HG03045 (cell line): ENCODE measurements at regions not wholly inside any gene's neighbourhood (a gene's known extent, or its start where the extent isn't known, plus 50 kb on each side); places are given as distances from the start of the nearest gene placed in this dataset.
A peak's percentile ranks its signal among the peaks of the same experiment; 100 is the strongest.
"Not testable (repeated sequence)": the region's sequence is repeated elsewhere in the genome, so short reads cannot be mapped to it uniquely, and the experiment has no call there.

Experiments used
- ATAC-seq: cut with Tn5 transposase; IDR thresholded peaks from one replicate; pipeline ENCODE4 v1.9.1; 2021; ENCODE audit warnings: mild to moderate bottlenecking, moderate library complexity; ENCODE audit not compliant: unreplicated experiment

DNA sequence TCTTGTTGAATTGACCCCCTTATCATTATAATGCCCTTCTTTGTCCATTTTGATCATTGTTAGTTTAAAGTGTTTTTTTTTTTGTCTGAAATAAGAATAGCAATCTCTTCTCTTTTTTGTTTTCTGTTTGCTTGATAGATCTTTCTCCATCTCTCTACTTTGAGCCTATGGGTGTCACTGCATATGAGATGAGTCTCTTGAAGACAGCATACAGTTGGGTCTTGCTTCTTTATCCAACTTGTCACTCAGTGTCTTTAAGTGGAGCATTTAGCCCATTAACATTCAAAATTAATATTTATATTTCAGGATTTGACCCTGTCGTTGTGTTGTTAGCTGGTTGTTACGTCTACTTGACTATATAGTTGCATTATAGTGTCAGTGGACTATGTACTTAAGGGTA lies 135.4 kb downstream of the HMHB1 start:
- no peak for ATAC-seq

DNA sequence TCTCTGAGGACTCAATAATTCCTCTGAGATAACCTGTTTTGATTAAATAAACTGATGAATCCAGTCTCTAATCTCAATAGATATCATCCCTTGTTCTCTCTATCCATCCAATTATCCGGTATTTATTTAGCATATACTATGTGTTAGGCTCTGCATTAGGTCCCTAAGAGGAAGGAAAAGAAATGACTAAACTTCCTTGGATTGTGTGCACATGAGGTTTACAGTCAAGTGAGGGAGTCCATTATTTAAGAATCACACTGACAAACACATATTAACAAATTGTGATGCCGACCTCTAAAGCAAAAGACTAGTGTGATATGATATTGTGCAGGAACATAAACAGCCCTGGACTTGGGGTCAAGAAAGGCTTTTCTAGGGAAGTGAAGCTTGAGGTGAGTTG lies 140.8 kb downstream of the HMHB1 start:
- no peak for ATAC-seq

GRCh38 chr5:143953851-143954250 lies 141.9 kb downstream of the HMHB1 start:
- ATAC-seq, result no peak

DNA sequence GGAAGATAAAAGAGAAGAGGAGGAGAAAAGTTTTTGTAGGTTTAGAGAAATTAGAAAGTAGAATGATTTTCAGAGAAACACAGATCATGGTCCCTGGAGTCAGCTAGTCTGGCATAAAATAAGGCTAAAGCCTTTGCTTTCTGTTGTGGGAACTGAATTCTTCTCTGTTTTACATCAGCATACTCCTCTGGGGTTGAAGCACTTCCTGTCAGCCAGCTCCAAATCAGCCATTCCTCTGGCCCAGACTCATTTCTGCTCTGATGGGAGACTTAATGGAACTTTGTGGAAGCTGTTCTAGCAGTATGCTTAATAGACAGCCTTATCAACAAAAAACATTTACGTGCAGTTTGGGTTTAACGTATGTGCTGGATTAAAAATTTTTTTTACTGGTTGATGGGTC lies 143.2 kb downstream of the HMHB1 start:
- no peak for ATAC-seq

- no peak for ATAC-seq
These were observed 145.5 kb downstream of the HMHB1 start for GRCh38 chr5:143957455-143957854.

GRCh38 chr5:143962201-143962600 lies 150.2 kb downstream of the HMHB1 start:
- ATAC-seq, result no peak

- ATAC-seq, result no peak
These were observed 153.0 kb downstream of the HMHB1 start for GRCh38 chr5:143964919-143965318.

- ATAC-seq, result no peak
These were observed 154.3 kb downstream of the HMHB1 start for GRCh38 chr5:143966280-143966679.

- ATAC-seq, result no peak
These were observed 156.3 kb downstream of the HMHB1 start for GRCh38 chr5:143968071-143968878.

- no peak for ATAC-seq
These were observed 158.2 kb downstream of the HMHB1 start for GRCh38 chr5:143970159-143970558.

- ATAC-seq, result no peak
These were observed 160.1 kb downstream of the HMHB1 start for GRCh38 chr5:143972068-143972467.

DNA sequence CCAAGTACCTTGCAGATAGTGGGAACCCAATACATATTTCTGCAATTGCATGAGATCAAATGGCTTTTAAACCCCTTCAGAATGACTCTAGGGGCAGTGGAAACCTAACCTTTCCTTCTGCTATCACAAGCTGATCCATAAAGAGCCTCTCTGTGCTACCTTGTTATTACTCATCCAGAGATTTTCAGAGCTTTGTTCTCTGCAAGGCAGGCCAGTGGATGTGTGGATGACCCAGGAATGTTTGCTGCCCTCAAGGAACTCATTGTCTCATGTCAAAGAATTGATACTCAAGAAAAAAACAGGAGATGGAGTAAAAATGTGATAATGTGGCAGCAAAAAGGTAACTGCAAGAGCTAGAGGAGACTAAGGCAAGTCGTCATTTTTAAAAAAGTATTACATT lies 164.1 kb downstream of the HMHB1 start:
- no peak for ATAC-seq

DNA sequence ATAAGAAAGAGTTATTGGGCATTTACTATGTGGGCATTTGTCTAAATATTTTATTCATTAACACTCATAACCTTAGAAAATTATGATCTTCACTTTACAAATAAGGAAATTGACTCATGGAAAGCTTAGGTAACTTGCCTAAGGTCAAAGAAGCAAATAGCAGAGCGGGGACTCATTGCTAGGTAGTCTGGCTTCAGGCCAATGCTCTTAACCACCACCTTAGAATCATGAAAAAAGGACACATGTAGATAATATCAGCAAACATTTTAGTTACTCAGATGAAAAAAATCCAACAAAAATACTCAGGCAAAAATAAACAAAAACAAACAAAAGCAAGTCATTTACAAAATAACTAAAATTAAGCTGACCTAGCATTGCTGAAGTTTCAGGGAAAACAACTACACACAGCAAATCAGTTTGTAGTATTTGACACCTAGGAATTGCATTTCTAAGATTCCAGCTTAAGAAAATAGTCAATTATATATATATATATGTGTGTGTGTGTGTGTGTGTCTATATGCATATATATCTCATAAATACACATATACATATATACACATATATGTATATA lies 166.0 kb downstream of the HMHB1 start:
- ATAC-seq, result no peak

DNA sequence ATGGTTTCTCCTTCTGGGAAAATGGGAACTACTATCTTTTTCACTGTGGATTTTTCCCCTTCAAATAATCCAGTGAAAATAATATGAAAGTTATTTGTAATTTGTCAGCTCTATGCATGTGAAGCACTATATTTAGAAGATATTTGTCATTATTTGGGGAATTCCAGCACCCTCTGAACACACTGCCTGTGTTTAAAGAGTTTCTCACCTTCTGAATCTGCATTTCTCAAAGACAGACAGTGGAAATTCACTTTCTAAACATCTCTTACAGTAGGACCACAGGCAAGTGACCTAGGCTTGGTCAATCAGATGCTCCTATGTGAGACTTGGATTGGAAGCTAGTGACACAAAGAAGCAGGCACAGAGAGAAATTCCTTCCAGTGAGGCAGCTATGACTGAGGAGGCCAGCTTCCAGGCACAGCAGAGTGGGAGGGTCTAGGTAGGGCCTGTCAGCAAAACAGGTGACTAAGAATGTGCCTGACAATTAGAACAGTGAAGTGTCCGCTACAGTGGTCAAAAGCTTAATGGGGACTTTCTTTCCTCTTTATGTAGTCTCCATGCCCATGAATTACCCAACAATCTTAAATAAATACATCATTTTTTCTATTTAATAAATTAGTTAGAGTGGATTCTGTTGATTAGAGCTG lies 167.2 kb downstream of the HMHB1 start:
- peak; percentile 83 for ATAC-seq

- no peak for ATAC-seq
These were observed 168.5 kb downstream of the HMHB1 start for GRCh38 chr5:143980506-143980905.

GRCh38 chr5:143982957-143983356 lies 171.0 kb downstream of the HMHB1 start:
- ATAC-seq, result not testable (repeated sequence)

GRCh38 chr5:143985832-143986515 lies 174.0 kb downstream of the HMHB1 start:
- no peak for ATAC-seq

DNA sequence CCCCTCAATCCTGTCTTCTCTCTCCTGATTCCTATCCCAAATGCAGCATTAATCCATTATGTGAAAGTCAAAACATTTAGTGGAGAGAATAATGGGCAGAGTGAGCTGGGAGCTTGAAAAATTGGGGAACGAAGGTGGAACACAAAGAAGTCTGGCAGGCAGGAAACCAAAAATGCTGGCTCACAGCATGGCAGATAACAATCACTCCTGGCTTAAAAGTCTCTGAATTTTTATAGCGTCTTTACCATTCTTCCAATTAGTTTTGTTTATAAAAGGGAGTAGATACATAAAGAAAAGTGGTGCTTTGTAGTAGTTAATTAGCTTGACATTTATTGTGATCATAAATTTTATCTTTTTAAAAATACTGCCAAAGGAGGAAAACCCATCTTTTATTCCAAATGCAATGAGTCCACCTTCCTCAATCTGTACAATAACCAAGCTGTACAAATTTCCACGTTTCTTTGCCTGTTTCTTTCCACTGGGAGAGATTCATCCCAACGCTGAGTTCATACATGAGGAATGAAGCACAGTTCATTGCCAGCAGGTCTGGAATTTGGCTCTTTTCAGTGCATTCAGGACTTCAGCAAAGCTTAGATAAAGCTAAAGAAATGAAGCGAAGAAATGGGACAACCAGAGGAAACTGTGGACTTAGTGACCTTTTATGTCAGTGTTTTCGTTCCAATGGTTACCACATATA lies 174.7 kb downstream of the HMHB1 start:
- no peak for ATAC-seq

GRCh38 chr5:143987264-143987663 lies 175.3 kb downstream of the HMHB1 start:
- no peak for ATAC-seq

- no peak for ATAC-seq
These were observed 176.0 kb downstream of the HMHB1 start for GRCh38 chr5:143987751-143988560.
